ENCODE measurements at regions not wholly inside any gene's neighbourhood (a gene's known extent, or its start where the extent isn't known, plus 50 kb on each side); places are given as distances from the start of the nearest gene placed in this dataset.

DNA sequence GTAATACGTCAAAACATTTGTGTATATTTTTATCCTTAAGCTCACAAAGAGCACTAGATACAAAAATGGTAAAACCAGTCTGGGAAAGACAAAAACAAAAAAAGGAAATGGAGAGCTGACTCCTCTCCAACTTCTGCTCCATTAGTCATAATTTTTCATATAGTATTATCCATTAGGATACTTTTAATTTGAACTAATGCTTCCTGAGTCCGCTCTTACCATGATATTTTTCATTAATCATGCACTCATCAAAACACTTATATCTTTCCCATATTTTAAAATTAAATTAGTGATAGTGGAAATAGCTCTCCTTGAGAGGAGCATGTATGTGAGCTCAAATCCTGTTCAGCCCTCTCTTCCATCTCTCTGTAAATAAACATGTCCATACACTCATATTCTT is 1093.0 kb upstream of the MIR17HG start:
- TF ChIP-seq GATA2 (IDR thresholded peaks at IDR 0.05; ENCODE audit: low read depth, low read length) (no peak), GATA3 (IDR thresholded peaks at IDR 0.05; ENCODE audit: low read depth, low read length) (no peak)

DNA sequence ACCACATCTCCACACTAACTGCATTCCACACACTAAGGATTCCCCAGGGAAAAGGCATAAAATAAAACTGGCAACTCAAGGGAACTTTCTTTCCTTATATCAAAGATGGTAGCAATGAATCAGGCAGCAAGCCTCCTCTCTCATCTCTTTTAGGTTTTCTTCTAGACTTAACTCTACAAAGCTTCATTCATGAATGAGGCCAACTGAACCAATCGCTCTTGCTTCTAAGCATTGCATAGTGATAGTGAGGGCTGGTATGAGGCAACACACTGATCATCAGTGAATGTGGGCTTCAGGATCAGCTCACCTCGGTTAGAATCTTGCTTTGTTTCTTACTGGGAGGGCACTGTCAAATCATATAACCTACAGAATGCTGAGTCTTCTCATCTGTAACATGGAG is 1090.7 kb upstream of the MIR17HG start:
- TF ChIP-seq GATA2 (IDR thresholded peaks at IDR 0.05; ENCODE audit: low read depth, low read length) (no peak), GATA3 (IDR thresholded peaks at IDR 0.05; ENCODE audit: low read depth, low read length) (no peak)

DNA sequence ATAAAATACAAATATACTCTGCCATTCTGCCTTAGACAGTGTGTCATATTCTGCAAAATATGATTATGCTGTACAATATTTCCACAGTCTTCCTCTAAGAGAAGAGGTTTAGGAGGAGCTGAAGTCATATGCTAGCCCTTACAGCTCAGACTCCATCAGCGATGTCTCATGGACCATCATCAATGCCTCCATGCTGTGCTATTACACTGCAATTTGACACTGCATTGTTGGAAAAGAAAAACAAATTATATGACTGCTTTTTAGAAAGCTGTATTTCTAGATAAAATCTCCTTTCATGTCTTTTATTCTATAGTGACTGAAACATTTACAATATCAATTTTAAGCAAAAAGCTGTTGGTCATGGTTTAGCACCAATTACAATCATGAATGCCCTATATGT is 1089.4 kb upstream of the MIR17HG start:
- no peak for TF ChIP-seq GATA2 (IDR thresholded peaks at IDR 0.05; ENCODE audit: low read depth, low read length)
- TF ChIP-seq GATA3 (IDR thresholded peaks at IDR 0.05; ENCODE audit: low read depth, low read length): no peak

DNA sequence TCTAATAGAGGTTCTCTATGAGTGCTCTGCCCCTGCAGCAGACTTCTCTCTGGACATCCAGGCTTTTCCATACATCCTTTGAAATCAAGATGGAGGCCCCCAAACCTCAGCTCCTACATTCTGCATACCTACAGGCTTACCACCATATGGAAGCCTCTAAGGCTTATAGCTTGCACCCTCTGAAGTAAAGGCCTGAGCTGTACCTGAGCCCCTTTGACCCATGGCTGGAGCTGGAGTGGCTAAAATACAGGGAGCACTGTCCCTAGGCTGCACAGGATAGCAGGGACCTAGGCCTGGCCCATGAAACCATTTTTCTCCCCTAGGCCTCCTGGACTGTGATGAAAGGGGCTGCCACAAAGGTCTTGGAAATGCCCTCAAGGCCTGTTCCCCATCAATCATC is 1086.1 kb upstream of the MIR17HG start:
- TF ChIP-seq GATA2 (IDR thresholded peaks at IDR 0.05; ENCODE audit: low read depth, low read length) (no peak), GATA3 (IDR thresholded peaks at IDR 0.05; ENCODE audit: low read depth, low read length) (no peak)

DNA sequence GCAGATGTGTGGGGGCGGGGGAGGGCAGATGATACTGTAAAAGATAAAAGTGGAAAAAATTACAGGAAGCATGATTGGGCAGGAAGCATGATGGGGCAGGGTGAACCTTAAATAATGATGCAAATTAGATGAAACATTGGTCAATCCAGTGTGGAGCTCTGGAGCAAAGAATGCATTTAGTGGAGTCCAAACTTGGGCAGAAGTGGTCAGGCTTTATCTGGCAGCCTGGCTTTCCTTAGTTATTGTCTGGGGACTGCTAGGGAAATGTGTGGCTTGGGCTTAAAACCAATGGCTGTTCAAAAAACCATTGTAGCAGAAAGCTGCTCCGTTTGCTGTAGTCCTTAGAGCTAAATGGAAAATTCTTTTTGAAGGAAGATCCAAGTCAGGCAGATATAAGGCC is 1077.3 kb upstream of the MIR17HG start:
- TF ChIP-seq GATA3 (IDR thresholded peaks at IDR 0.05; ENCODE audit: low read depth, low read length) (no peak), GATA2 (IDR thresholded peaks at IDR 0.05; ENCODE audit: low read depth, low read length) (no peak)

DNA sequence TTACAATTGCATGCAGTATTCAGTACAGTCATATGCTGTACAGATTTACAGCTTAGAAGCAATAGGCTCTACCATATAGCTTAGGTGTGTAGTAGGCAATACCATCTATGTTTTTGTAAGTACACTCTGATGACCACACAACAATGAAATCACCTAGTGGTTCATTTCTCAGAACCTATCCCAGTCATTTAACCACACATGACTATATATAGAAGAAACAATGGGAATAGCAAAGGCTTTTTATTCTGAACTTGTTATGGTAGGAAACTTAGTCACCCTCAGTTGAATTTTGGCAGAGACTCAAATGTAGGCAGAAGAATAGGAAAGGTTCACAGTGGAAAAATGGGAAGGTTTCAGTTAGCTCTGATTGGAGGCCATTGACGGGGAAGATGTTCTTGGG is 1075.1 kb upstream of the MIR17HG start:
- TF ChIP-seq GATA2 (IDR thresholded peaks at IDR 0.05; ENCODE audit: low read depth, low read length): no peak
- TF ChIP-seq GATA3 (IDR thresholded peaks at IDR 0.05; ENCODE audit: low read depth, low read length): no peak

- TF ChIP-seq GATA3 (IDR thresholded peaks at IDR 0.05; ENCODE audit: low read depth, low read length) (no peak), GATA2 (IDR thresholded peaks at IDR 0.05; ENCODE audit: low read depth, low read length) (no peak)
These were observed 1071.3 kb upstream of the MIR17HG start for GRCh38 chr13:90276216-90276615.

- TF ChIP-seq GATA2 (IDR thresholded peaks at IDR 0.05; ENCODE audit: low read depth, low read length) (no peak), GATA3 (IDR thresholded peaks at IDR 0.05; ENCODE audit: low read depth, low read length) (no peak)
These were observed 1065.8 kb upstream of the MIR17HG start for GRCh38 chr13:90281709-90282108.

GRCh38 chr13:90287521-90287920 is 1060.0 kb upstream of the MIR17HG start:
- TF ChIP-seq GATA3 (IDR thresholded peaks at IDR 0.05; ENCODE audit: low read depth, low read length): no peak
- no peak for TF ChIP-seq GATA2 (IDR thresholded peaks at IDR 0.05; ENCODE audit: low read depth, low read length)

- no peak for TF ChIP-seq GATA3 (IDR thresholded peaks at IDR 0.05; ENCODE audit: low read depth, low read length)
- no peak for TF ChIP-seq GATA2 (IDR thresholded peaks at IDR 0.05; ENCODE audit: low read depth, low read length)
These were observed 1053.6 kb upstream of the MIR17HG start for GRCh38 chr13:90293793-90294361.

DNA sequence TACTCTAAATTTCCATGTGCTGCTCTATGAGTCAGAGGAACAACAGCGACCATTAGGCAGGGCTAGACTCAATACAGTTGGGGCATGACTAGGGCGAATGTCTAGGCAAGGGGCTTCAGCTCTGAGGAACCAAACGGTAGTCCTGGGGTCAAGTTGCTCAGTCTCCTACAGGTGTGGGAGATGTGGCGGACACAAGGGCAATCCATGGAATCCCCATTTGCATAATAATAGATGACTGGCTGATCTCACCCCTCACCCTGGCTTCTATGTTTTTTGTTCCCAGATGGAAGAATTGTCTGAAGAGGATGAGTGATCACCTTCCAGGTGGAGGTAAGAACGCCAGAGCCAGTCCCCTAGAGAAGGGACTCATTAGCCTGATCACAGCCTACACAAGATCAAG is 1048.2 kb upstream of the MIR17HG start:
- TF ChIP-seq GATA2 (IDR thresholded peaks at IDR 0.05; ENCODE audit: low read depth, low read length) (no peak), GATA3 (IDR thresholded peaks at IDR 0.05; ENCODE audit: low read depth, low read length) (no peak)

- TF ChIP-seq GATA3 (IDR thresholded peaks at IDR 0.05; ENCODE audit: low read depth, low read length) (no peak), GATA2 (IDR thresholded peaks at IDR 0.05; ENCODE audit: low read depth, low read length) (no peak)
These were observed 1047.5 kb upstream of the MIR17HG start for GRCh38 chr13:90300015-90300414.

GRCh38 chr13:90302107-90302506 is 1045.4 kb upstream of the MIR17HG start:
- TF ChIP-seq GATA3 (IDR thresholded peaks at IDR 0.05; ENCODE audit: low read depth, low read length) (peak; percentile 43; the same call in 1 of the 2 replicates), GATA2 (IDR thresholded peaks at IDR 0.05; ENCODE audit: low read depth, low read length) (no peak; the same call in 1 of the 2 replicates)

DNA sequence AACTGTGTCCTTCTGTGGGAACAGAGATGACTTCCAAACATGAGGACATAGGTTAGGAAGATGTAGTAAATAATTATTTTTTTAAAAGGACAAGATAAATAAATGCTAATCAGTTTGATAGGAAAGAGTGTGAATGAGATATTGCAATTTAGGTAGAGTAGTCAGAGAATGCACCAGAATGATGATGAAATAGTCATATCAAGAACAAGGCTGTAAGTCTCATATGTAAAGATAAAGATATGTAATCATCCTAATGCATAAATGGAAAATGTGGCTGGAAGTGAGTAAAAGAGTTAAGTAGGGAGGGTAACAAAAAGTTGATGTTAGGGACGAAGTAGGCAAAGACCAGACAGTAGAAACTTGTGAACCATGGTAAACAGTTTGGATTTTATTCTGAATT is 1041.7 kb upstream of the MIR17HG start:
- no peak for TF ChIP-seq GATA3 (IDR thresholded peaks at IDR 0.05; ENCODE audit: low read depth, low read length)
- TF ChIP-seq GATA2 (IDR thresholded peaks at IDR 0.05; ENCODE audit: low read depth, low read length): no peak

- no peak for TF ChIP-seq GATA3 (IDR thresholded peaks at IDR 0.05; ENCODE audit: low read depth, low read length)
- no peak for TF ChIP-seq GATA2 (IDR thresholded peaks at IDR 0.05; ENCODE audit: low read depth, low read length)
These were observed 1040.4 kb upstream of the MIR17HG start for GRCh38 chr13:90307136-90307535.

- TF ChIP-seq GATA3 (IDR thresholded peaks at IDR 0.05; ENCODE audit: low read depth, low read length) (no peak), GATA2 (IDR thresholded peaks at IDR 0.05; ENCODE audit: low read depth, low read length) (no peak)
These were observed 1039.2 kb upstream of the MIR17HG start for GRCh38 chr13:90308249-90308648.

Data from SH-SY5Y (cell line).